ENCODE measurements at regions not wholly inside any gene's neighbourhood (a gene's known extent, or its start where the extent isn't known, plus 50 kb on each side); places are given as distances from the start of the nearest gene placed in this dataset.

DNA sequence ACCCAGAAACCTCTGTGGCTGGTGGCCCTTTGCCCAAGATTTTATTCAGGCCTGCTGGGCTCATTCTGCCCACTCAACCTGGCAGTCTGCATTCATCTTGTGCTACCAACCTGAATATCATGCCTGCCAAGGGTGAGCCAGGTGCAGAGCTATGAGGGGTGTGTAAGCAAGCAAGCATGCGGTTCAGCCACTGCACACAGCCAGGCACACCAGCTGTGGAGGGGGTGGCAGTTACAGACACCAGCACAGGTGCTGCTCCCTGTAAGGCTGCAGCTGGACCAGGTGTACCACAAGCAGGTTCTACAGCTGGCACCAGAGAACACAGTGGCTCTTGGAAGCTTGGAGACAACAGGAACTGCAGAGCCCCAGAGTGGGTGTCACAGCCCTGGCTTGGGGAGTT is 633.2 kb downstream of the FBXO15 start (continued):
- TF ChIP-seq, protein P1, sequence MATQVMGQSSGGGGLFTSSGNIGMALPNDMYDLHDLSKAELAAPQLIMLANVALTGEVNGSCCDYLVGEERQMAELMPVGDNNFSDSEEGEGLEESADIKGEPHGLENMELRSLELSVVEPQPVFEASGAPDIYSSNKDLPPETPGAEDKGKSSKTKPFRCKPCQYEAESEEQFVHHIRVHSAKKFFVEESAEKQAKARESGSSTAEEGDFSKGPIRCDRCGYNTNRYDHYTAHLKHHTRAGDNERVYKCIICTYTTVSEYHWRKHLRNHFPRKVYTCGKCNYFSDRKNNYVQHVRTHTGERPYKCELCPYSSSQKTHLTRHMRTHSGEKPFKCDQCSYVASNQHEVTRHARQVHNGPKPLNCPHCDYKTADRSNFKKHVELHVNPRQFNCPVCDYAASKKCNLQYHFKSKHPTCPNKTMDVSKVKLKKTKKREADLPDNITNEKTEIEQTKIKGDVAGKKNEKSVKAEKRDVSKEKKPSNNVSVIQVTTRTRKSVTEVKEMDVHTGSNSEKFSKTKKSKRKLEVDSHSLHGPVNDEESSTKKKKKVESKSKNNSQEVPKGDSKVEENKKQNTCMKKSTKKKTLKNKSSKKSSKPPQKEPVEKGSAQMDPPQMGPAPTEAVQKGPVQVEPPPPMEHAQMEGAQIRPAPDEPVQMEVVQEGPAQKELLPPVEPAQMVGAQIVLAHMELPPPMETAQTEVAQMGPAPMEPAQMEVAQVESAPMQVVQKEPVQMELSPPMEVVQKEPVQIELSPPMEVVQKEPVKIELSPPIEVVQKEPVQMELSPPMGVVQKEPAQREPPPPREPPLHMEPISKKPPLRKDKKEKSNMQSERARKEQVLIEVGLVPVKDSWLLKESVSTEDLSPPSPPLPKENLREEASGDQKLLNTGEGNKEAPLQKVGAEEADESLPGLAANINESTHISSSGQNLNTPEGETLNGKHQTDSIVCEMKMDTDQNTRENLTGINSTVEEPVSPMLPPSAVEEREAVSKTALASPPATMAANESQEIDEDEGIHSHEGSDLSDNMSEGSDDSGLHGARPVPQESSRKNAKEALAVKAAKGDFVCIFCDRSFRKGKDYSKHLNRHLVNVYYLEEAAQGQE (IDR thresholded peaks at IDR 0.05) = no peak
- no peak for TF ChIP-seq YY1 (IDR thresholded peaks at IDR 0.05)

DNA sequence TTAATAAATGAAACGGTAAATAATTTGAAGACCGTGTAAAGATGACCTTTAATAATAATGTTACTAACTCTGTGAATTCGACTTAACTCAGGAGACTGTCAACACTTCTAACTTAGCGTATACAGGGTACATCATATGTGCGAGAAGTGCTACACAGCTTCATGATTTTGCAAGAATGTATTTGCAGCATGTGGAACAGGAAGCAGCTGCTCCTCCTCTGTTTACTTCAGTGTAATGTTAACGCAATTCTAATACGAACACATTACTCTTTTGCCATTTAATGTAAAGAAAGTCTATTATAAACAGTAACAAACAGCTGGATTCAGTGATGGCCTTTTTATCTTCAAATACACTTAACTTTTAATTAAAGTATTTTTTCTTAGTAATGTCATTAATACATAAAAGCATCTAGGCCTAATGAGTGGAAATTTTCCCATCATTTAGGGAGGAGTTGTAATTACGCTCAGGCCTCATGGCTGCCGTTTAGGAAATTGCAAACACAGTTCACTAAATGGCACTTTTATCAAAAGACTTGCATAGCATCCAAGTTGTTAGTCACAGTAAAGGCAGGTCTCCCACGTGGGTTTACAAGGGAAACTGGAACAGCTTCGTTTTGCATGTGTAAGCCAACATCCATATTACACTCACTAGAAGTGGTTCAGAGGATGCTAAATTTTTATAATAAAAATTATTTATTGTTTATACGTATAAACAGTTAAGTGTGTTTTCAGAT is 635.7 kb downstream of the FBXO15 start:
- H3K9ac ChIP-seq (ENCODE audit: low read depth in 1 of 2, low read length in 2 of 2) = no peak overlapping the region
- TF ChIP-seq SP1 (IDR thresholded peaks at IDR 0.05) = no peak
- no peak for TF ChIP-seq JUND (IDR thresholded peaks at IDR 0.05)
- no peak overlapping the region for H3K4me3 ChIP-seq (ENCODE audit: low read depth in 1 of 3, low read length in 3 of 3)
- no peak overlapping the region for H3K27ac ChIP-seq (ENCODE audit: low read depth in 1 of 2, low read length in 2 of 2)
- peaks cover 0 to 5% (median 2%) of the 10 kb centered on the region in 4 donors for H3K9me3 ChIP-seq (ENCODE audit: control insufficient read depth in 4 of 4, low read length in 3 of 4)
- no peaks in the 10 kb centered on the region for H3K4me1 ChIP-seq (ENCODE audit: control insufficient read depth in 4 of 4, insufficient read depth in 4 of 4, low read length in 3 of 4)
- H3K27me3 ChIP-seq (ENCODE audit: control insufficient read depth in 4 of 4, insufficient read depth in 4 of 4, low read length in 3 of 4) = no peaks in the 10 kb centered on the region
- WGBS = 72% methylated on average over 12 of the region's 12 CpGs
- no peak for DNase-seq (ENCODE audit: low spot score)
- no peaks in the 10 kb centered on the region for H3K36me3 ChIP-seq (ENCODE audit: control insufficient read depth in 4 of 4, insufficient read depth in 3 of 4, low read depth in 1 of 4, low read length in 3 of 4)

DNA sequence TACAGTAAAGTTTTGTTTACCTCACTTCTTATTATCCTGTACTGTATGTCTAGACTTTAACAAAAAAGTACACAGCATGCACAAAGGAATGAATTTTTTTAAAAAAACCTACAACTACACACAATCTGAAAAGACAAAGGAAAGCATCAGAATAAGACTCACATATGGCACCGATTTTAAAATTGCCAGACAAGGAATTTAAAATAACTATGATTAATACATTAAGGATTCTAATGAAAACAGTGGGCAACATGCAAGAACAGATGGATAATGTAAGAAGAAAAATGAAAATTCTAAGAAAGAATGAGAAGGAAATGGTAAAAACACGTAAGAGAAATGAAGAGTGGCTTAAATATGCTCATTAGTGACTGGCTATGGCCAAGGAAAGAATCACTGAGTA is 638.2 kb downstream of the FBXO15 start:
- Histone ChIP-seq H3K27me3 (ENCODE audit: control insufficient read depth in 4 of 4, insufficient read depth in 4 of 4, low read length in 3 of 4) (no peaks in the 10 kb centered on the region), H3K9ac (ENCODE audit: low read depth in 1 of 2, low read length in 2 of 2) (no peak overlapping the region), H3K4me1 (ENCODE audit: control insufficient read depth in 4 of 4, insufficient read depth in 4 of 4, low read length in 3 of 4) (no peaks in the 10 kb centered on the region), H3K27ac (ENCODE audit: low read depth in 1 of 2, low read length in 2 of 2) (no peak overlapping the region), H3K4me3 (ENCODE audit: low read depth in 1 of 3, low read length in 3 of 3) (no peak overlapping the region), H3K9me3 (ENCODE audit: control insufficient read depth in 4 of 4, low read length in 3 of 4) (peaks cover 0 to 1% (median 0%) of the 10 kb centered on the region in 4 donors), H3K36me3 (ENCODE audit: control insufficient read depth in 4 of 4, insufficient read depth in 3 of 4, low read depth in 1 of 4, low read length in 3 of 4) (no peaks in the 10 kb centered on the region)
- TF ChIP-seq RXRA (IDR thresholded peaks at IDR 0.05) (no peak), GABPA (IDR thresholded peaks at IDR 0.05 in 1 of 2, conservative IDR thresholded peaks at IDR 0.05 in 1 of 2) (no peak)
- DNase-seq (ENCODE audit: low spot score) = no peak
- WGBS = 53% methylated on average over 2 of the region's 2 CpGs

DNA sequence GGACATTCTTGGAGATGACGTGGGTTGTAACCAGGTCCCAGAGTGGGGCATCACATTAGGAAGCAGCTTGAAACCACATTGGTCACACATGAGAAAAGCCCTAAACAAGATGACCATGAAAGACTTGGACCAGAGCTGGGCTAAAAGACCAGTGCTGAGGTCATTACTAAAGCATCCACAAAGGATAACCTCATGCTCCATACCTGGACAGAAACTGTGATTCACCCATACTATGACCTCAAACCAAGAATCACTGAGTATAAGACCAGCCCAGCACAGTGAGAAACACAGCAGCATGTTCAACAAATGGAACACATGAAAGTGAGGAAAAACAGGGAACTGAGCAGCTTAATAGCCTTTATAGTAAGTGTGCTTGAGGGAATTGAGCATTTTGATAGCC is 635.5 kb upstream of the NETO1 start:
- WGBS = 0% methylated on average over 1 of the region's 1 CpG
- no peaks in the 10 kb centered on the region for H3K27me3 ChIP-seq (ENCODE audit: control insufficient read depth in 4 of 4, insufficient read depth in 4 of 4, low read length in 3 of 4)
- no peaks in the 10 kb centered on the region for H3K4me1 ChIP-seq (ENCODE audit: control insufficient read depth in 4 of 4, insufficient read depth in 4 of 4, low read length in 3 of 4)
- no peak overlapping the region for H3K9ac ChIP-seq (ENCODE audit: low read depth in 1 of 2, low read length in 2 of 2)
- H3K4me3 ChIP-seq (ENCODE audit: low read depth in 1 of 3, low read length in 3 of 3) = no peak overlapping the region
- no peak for DNase-seq (ENCODE audit: low spot score)
- no peaks in the 10 kb centered on the region for H3K36me3 ChIP-seq (ENCODE audit: control insufficient read depth in 4 of 4, insufficient read depth in 3 of 4, low read depth in 1 of 4, low read length in 3 of 4)
- H3K9me3 ChIP-seq (ENCODE audit: control insufficient read depth in 4 of 4, low read length in 3 of 4) = no peaks in the 10 kb centered on the region
- H3K27ac ChIP-seq (ENCODE audit: low read depth in 1 of 2, low read length in 2 of 2) = no peak overlapping the region
- TF ChIP-seq SP1 (IDR thresholded peaks at IDR 0.05) (no peak), NR2F2 (IDR thresholded peaks at IDR 0.05) (no peak)

DNA sequence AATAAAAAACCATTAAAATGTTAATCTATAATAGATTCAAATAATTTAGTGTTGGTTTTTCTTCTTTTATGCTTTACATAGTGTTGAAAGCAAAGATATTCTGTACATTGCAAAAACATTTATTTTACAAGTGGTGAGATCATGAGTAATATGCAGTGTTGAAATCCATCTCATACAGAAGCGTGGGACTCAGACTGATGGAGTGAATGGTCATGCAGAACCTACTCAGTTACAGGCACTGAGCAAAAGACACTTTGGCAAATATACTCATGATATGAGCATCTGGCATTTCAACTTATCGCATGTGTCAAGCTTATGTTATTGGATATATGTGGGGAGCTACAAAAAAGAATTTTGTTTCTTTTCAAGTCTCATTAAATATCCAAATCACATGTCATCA is 620.2 kb upstream of the NETO1 start:
- no peaks in the 10 kb centered on the region for H3K4me1 ChIP-seq (ENCODE audit: control insufficient read depth in 4 of 4, insufficient read depth in 4 of 4, low read length in 3 of 4)
- WGBS = 79% methylated on average over 2 of the region's 2 CpGs
- H3K27me3 ChIP-seq (ENCODE audit: control insufficient read depth in 4 of 4, insufficient read depth in 4 of 4, low read length in 3 of 4) = no peaks in the 10 kb centered on the region
- H3K36me3 ChIP-seq (ENCODE audit: control insufficient read depth in 4 of 4, insufficient read depth in 3 of 4, low read depth in 1 of 4, low read length in 3 of 4) = no peaks in the 10 kb centered on the region
- H3K4me3 ChIP-seq (ENCODE audit: low read depth in 1 of 3, low read length in 3 of 3) = no peak overlapping the region
- H3K9ac ChIP-seq (ENCODE audit: low read depth in 1 of 2, low read length in 2 of 2) = no peak overlapping the region
- H3K27ac ChIP-seq (ENCODE audit: low read depth in 1 of 2, low read length in 2 of 2) = no peak overlapping the region
- no peaks in the 10 kb centered on the region for H3K9me3 ChIP-seq (ENCODE audit: control insufficient read depth in 4 of 4, low read length in 3 of 4)
- DNase-seq (ENCODE audit: low spot score) = no peak
- TF ChIP-seq FOXA1 (IDR thresholded peaks at IDR 0.05) (no peak), YY1 (IDR thresholded peaks at IDR 0.05) (no peak), FOXA2 (IDR thresholded peaks at IDR 0.05) (no peak), HNF4A (conservative IDR thresholded peaks at IDR 0.05) (no peak), SP1 (IDR thresholded peaks at IDR 0.05) (no peak), JUND (IDR thresholded peaks at IDR 0.05) (no peak), RXRA (IDR thresholded peaks at IDR 0.05) (no peak), RAD21 (IDR thresholded peaks at IDR 0.05) (no peak), HNF4G (IDR thresholded peaks at IDR 0.05) (no peak), GABPA (IDR thresholded peaks at IDR 0.05 in 1 of 2, conservative IDR thresholded peaks at IDR 0.05 in 1 of 2) (no peak)
- TF ChIP-seq, protein P2, sequence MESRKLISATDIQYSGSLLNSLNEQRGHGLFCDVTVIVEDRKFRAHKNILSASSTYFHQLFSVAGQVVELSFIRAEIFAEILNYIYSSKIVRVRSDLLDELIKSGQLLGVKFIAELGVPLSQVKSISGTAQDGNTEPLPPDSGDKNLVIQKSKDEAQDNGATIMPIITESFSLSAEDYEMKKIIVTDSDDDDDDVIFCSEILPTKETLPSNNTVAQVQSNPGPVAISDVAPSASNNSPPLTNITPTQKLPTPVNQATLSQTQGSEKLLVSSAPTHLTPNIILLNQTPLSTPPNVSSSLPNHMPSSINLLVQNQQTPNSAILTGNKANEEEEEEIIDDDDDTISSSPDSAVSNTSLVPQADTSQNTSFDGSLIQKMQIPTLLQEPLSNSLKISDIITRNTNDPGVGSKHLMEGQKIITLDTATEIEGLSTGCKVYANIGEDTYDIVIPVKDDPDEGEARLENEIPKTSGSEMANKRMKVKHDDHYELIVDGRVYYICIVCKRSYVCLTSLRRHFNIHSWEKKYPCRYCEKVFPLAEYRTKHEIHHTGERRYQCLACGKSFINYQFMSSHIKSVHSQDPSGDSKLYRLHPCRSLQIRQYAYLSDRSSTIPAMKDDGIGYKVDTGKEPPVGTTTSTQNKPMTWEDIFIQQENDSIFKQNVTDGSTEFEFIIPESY (IDR thresholded peaks at IDR 0.05) = no peak

Measured in liver (tissue), 7 donors.